Bone marrow (tissue), 2 donors: ENCODE measurements at regions not wholly inside any gene's neighbourhood (a gene's known extent, or its start where the extent isn't known, plus 50 kb on each side); places are given as distances from the start of the nearest gene placed in this dataset.
"Not testable (repeated sequence)": the region's sequence is repeated elsewhere in the genome, so short reads cannot be mapped to it uniquely, and the experiment has no call there.

ENCODE experiments used
- DNase-seq, 2 donors: peaks; one replicate each; lab custom pipeline; 2025; lab: John Stamatoyannopoulos, UW

DNA sequence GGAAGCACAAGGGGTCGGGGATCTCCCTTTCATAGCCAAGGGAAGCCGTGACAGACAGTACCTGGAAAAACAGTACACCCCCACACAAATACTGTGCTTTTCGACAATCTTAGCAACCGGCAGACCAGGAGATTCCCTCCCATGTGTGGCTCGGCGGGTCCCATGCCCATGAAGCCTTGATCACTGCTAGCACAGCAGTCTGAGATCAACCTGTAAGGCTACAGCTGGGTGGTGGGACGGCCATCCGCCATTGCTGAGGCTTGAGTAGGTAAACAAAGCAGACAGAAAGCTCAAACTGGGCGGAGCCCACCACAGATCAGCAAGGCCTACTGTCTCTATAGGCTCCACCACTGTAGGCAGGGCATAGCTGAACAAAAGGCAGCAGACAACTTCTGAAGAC lies 180.2 kb upstream of the SOX6 start:
- no peak for DNase-seq

GRCh38 chr11:16528639-16529038 lies 172.3 kb upstream of the SOX6 start:
- no peak for DNase-seq

DNA sequence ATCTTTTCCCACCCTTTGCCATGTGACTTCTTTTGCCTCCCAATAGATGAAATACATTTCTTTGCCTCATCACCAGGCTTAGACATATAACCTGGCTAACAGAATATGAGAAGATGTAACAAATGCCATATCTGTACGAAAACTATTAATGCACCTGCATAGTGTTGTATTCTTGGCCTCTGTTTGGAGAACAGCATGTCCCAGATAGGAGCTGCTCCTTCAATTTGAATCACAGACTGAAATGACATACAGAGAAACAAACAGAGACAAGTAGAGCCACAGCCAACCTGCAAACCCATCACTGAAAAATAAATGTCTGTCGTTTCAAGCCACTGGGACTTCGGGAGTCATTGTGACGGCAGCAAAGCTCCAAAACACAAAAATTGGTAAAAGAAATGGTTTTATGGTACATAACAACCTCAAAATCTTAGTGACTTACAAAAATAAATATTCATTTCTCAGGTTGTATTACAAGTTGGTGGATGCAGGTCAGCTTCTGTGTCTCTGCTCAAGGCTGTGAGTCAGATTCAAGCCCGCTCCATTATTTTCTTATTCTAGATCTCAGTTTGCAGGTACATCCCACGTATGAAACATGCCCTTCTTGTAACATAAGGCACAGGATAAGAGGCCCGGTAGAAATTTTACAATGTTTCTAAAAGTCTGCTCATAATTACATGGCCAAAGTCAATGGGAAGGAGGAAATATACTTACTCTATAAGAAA lies 171.3 kb upstream of the SOX6 start:
- DNase-seq, result no peak

GRCh38 chr11:16526947-16527346 lies 170.6 kb upstream of the SOX6 start:
- no peak for DNase-seq

- not testable (repeated sequence) for DNase-seq
Measured at GRCh38 chr11:16520713-16521112, 164.4 kb upstream of the SOX6 start.

DNA sequence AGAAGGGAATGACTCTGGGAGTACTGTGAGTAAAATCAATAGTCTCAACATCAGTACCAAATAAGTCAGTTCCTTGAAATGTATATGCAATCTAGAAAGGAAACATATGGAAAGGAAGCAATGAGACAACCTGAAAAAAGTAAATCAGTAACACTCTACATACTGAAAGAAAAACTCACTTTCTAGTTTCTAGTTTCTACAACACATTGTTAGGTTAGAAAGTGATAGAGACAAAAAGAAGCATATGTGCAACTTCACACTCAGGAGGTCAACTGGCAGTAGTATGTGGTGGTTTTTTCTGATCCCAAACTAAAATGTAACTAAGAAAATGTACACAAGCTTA lies 156.5 kb upstream of the SOX6 start:
- no peak for DNase-seq

DNA sequence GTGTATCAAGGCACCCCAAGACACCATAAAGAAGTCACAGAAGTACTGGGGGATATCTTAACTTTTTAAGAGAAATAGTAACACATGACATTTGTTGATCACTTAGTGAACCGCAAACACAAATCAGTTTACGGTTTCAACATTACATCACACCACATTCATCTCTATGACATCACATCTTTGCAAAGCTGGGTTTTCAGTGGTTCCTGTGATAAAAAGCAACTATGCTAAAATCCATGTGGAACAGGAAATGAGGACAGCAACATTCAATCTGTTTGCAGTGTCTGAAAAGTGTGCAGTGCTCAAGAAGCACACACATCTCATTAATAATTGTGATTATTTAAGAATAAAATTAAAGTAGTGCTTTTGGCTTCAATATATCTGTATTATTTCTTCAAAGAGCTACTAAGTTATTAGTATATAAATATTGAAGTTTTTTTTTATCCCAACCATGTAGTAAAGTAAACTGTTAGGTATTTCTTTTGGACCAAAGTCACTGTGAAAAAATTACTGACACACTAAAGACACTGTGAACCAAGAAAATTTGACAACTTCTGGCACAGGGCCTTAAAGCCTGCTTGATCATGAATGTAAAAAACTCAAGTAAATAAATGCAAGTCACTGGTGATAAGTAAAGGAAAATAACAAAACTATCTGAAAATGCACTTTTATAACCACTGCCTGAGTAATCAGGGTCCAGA lies 156.0 kb upstream of the SOX6 start:
- no peak for DNase-seq

DNA sequence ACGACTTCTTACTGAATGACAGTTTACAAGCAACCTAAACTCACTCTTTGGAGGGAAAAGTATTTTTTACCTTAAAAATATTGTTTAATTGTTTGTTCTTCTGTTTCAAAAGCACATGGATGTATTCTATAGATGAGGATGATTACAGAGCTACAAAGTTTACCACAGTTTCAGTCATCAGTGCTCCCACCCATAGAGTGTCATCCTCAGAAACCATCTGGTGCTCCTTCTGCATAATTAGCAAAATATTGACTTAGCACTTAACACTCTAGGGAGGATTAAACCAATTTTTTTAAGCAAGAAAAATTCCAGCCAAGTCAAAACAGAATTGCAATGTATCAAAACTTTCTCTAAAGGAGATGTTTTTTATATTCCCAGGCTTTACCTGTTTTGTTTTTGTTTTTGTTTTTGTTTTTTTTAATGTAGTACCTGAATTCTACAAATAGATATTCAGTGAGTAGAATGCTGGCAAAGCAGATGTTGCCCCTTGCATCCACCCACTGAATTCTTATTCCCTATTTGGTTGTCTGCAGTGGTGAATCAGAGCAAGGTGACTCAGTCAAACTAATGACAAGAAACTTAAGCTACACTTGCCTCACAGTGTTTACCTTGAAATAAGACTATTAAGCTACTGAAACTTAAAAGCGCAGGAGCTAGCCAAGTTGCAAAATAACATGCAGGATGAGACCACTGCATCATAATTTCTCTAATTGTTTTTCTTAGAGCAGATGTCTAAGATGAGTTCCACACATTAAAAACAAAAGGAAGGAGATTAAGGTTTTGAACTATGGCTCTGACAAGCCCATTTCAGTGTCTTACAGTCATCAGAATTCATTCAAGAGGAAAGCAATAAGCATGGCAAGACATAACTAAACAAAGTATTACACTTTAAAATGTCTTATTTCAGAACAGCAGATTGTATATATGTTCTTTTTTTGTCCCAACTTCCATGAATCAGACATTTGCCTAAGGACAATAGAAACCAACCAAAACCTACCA lies 155.1 kb upstream of the SOX6 start:
- no peak for DNase-seq

GRCh38 chr11:16505481-16505880 lies 149.1 kb upstream of the SOX6 start:
- DNase-seq, result no peak

DNA sequence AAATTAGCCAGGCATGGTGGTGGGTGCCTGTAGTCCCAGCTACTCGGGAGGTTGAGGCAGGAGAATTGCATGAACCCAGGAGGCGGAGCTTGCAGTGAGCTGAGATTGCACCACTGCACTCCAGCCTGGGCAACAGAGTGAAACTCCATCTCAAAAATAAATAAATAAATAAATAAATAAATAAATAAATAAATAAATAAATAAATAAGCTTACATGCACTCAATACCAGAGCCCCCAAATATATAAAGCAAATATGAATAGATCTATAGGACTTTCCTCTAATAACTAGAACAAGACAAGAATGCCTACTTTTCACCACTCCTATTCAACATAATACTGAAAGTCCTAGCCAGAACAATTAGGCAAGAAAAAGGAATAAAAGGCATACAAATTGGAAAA lies 147.5 kb upstream of the SOX6 start:
- DNase-seq, result not testable (repeated sequence)

DNA sequence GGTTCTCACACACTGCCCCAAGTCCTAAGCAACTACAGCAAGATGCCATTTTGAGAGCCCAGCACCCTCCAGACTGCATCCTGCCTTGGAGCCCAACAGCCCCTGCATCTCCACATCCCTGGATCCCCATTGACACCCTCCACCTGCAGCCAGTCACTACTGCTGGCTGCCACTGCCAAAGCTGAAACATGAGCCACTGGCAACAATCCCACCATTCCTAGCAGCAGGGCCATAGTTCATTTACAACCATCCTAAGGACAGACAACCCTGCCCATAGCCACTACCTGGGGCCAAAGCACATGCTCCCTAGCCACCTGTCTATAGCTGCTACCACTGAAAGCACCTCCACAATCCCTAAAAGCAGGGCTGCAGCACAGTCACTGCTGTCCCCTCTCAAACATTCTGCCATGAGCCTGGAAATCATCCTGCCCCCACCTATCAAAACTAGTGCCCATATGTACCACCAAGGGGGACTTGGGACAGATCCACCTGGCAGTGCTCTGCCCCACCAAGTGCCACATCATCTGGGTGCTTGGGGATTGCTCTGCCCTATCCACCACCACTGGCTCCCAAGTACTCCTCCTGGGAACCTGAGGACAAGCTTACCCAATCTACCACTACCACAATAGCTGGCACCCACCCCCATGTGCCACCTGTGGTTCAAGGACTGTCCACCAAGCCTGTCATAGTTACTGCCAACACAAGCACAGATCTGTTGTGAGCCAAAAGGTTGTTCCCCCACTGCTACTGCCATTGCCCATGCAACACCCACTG lies 138.8 kb upstream of the SOX6 start:
- no peak for DNase-seq

- DNase-seq, result no peak
Measured at GRCh38 chr11:16484434-16484833, 128.1 kb upstream of the SOX6 start.

DNA sequence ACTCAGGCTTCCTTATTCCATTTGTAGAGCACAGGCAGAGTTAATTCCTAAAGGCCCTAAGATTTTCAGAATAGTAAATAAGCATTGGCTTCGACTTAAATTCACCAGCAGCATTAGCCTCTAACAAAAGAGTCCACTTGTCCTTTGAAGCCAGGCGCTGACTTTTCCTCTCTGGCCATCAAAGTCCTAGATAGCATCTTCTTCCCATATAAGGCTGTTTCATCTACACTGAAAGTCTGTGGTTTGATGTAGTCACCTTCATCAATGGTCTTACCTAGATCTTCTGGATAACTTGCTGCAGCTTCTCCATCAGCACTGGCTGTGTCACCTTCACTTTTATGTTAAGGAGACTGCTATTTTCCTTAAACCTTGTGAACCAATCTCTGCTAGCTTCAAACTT lies 118.3 kb upstream of the SOX6 start:
- DNase-seq, result no peak

GRCh38 chr11:16469968-16470367 lies 113.6 kb upstream of the SOX6 start:
- DNase-seq, result no peak

DNA sequence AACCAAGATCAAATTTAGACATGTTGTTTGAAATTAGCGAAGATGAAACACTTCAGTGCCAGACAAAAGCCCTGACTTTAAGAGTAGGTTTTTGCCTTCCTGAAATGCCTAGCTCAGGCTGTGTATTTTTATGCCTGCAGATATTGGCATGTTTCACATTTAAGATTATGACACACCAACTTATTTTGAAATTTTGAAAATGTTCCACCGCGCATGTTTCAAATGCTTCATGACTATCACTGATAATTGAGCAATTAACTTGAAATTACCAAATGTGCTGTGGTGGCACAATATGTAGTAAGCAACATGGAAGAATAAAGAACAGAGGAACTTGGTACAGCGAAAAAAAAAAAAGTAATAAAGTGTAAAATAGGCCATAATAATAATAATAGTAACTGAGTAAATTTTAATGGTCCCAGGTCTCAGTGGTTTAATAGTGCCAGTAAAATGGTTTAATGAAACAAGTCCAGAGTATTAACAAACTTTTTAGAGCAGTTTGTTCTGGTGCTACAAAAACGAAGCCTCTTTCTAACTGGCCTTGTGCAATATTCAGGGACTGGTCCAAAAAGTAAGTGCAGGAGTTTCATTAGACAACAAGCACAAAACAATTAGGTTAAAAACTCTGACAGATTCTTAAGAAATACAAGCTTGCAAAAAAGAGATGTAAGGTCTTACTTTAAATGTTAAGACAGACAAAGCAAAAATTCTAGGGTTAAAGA lies 112.5 kb upstream of the SOX6 start:
- DNase-seq, result no peak

DNA sequence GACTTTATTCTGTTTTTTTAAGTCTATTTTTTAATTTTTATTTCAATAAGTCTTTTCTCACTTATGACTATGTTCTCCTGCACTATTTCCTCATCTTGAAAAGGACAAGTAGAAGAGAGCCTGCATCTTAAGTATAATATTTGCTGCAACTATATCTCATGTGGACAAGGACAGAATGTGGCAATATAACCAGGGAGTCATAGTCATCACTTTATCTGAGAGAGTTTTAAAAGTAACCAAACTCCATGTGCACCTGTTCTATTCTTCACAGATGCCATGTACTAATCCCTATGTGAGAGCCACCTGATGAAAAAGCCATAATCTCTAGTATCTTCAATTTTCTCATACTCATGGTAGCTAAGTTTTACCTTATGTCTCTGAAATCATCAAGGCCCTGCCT lies 104.2 kb upstream of the SOX6 start:
- no peak for DNase-seq

DNA sequence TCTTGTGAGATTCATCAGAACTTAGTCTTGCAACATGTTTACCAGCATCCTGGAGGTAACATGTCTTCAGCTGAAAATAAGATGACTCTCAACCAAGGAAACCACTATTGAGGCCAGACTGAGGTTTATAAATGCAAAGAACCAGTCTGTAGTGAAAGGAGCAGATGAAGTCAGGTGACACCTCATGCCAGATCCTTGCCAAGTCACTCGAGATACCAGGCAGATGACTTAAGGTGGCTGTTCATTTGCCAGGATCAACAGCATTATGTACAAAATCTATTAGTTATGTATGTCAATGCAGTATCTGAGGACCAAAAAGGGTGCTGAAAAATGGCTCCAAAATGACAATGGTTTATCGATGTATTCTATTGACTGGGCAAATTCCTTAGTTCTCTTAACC lies 100.0 kb upstream of the SOX6 start:
- DNase-seq, result no peak

GRCh38 chr11:16454289-16454863 lies 98.0 kb upstream of the SOX6 start:
- DNase-seq, result no peak

- DNase-seq, result no peak
Measured at GRCh38 chr11:16448123-16448717, 91.9 kb upstream of the SOX6 start.

- DNase-seq, result no peak
Measured at GRCh38 chr11:16441461-16441860, 85.1 kb upstream of the SOX6 start.

- DNase-seq, result no peak
Measured at GRCh38 chr11:16440136-16440535, 83.8 kb upstream of the SOX6 start.
